ENCODE measurements at regions not wholly inside any gene's neighbourhood (a gene's known extent, or its start where the extent isn't known, plus 50 kb on each side); places are given as distances from the start of the nearest gene placed in this dataset.

DNA sequence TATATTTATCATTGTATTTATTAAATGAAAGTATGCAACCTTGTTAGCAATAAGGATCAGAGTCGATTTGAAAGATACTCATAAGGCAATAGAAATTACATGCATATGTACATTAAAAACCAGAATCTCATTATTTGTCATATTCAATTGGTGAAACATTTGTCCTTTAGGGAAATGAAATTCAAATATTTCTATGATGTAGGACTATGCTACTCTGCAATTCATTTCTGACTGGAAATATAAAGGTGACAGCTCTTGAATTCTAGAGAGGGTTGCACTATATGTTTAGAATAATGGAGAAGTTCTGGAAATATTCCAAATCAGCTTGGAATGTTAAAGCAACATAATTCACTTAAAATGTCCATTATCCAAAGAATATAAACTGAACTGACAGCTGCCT, 1519.8 kb downstream of the ARAP2 start:
- Histone ChIP-seq H3K27ac (ENCODE audit: low read length) (no peak overlapping the region), H3K4me3 (ENCODE audit: low read depth in 2 of 2, low read length in 2 of 2) (no peak overlapping the region), H3K27me3 (ENCODE audit: control insufficient read depth, insufficient read depth, low read length) (no peaks in the 10 kb centered on the region), H3K4me1 (ENCODE audit: control insufficient read depth, insufficient read depth, low read length) (no peaks in the 10 kb centered on the region), H3K36me3 (ENCODE audit: control insufficient read depth, insufficient read depth, low read length) (no peaks in the 10 kb centered on the region), H3K9me3 (ENCODE audit: control insufficient read depth, insufficient read depth, low read depth, low read length) (no peaks in the 10 kb centered on the region)
- POLR2A ChIA-PET, result no interaction called here
- BruUV-seq (replicated peaks), result no TSS peak
- CTCF ChIA-PET, result no interaction called here
- TF ChIP-seq POLR2AphosphoS5 (IDR thresholded peaks at IDR 0.05; ENCODE audit: low read depth, low read length) (no peak), TCF7L2 (IDR thresholded peaks at IDR 0.05; ENCODE audit: low read depth, low read length) (no peak), CTCF (IDR thresholded peaks at IDR 0.05) (no peak), SIN3A (IDR thresholded peaks at IDR 0.05; ENCODE audit: borderline replicate concordance, insufficient read depth, low read depth, low read length) (no peak), REST (IDR thresholded peaks at IDR 0.05; ENCODE audit: insufficient read depth in 1 of 2, low read depth in 2 of 2, low read length in 1 of 2) (no peak)
- ATAC-seq, result no peak
- in situ Hi-C loops (cut with HindIII; ENCODE audit: low pct_unique_long_range_greater_than_20kb, low sequenced_read_pairs), result no loop called here
- no peak for DNase-seq (ENCODE audit: low read depth, low spot score)
- intact Hi-C loops (cut with micrococcal nuclease; ENCODE audit: unreplicated experiment), result no loop called here

GRCh38 chr4:34731070-34731469, 1513.2 kb downstream of the ARAP2 start:
- Histone ChIP-seq H3K9me3 (ENCODE audit: control insufficient read depth, insufficient read depth, low read depth, low read length) (no peaks in the 10 kb centered on the region), H3K4me3 (ENCODE audit: low read depth in 2 of 2, low read length in 2 of 2) (no peak overlapping the region), H3K36me3 (ENCODE audit: control insufficient read depth, insufficient read depth, low read length) (no peaks in the 10 kb centered on the region), H3K27ac (ENCODE audit: low read length) (no peak overlapping the region), H3K4me1 (ENCODE audit: control insufficient read depth, insufficient read depth, low read length) (no peaks in the 10 kb centered on the region), H3K27me3 (ENCODE audit: control insufficient read depth, insufficient read depth, low read length) (no peaks in the 10 kb centered on the region)
- intact Hi-C loops (cut with micrococcal nuclease; ENCODE audit: unreplicated experiment), result no loop called here
- ATAC-seq, result no peak
- DNase-seq (ENCODE audit: low read depth, low spot score), result no peak
- POLR2A ChIA-PET, result no interaction called here
- BruUV-seq (replicated peaks), result no TSS peak
- TF ChIP-seq SIN3A (IDR thresholded peaks at IDR 0.05; ENCODE audit: borderline replicate concordance, insufficient read depth, low read depth, low read length), result no peak
- no peak for TF ChIP-seq REST (IDR thresholded peaks at IDR 0.05; ENCODE audit: insufficient read depth in 1 of 2, low read depth in 2 of 2, low read length in 1 of 2)
- no peak for TF ChIP-seq TCF7L2 (IDR thresholded peaks at IDR 0.05; ENCODE audit: low read depth, low read length)
- no peak for TF ChIP-seq POLR2AphosphoS5 (IDR thresholded peaks at IDR 0.05; ENCODE audit: low read depth, low read length)
- TF ChIP-seq CTCF (IDR thresholded peaks at IDR 0.05), result no peak
- CTCF ChIA-PET, result no interaction called here
- in situ Hi-C loops (cut with HindIII; ENCODE audit: low pct_unique_long_range_greater_than_20kb, low sequenced_read_pairs), result no loop called here

Data from Panc1 (cell line).